DND-41 (cell line): ENCODE measurements at regions not wholly inside any gene's neighbourhood (a gene's known extent, or its start where the extent isn't known, plus 50 kb on each side); places are given as distances from the start of the nearest gene placed in this dataset.

Source experiments
- EZH2 ChIP-seq: IDR thresholded peaks from 3 replicates; pipeline ENCODE4 v1.6.1; 2012; ENCODE audit warnings: borderline replicate concordance, low read depth, mild to moderate bottlenecking, moderate library complexity, low read length, inconsistent platforms; ENCODE audit not compliant: severe bottlenecking
- TF ChIP-seq, protein P1 (sequence below): IDR thresholded peaks from 2 replicates; pipeline ENCODE4 v1.5.1; 2012; ENCODE audit warnings: borderline replicate concordance, low read length, moderate library complexity, mild to moderate bottlenecking; ENCODE audit not compliant: poor library complexity, severe bottlenecking; ENCODE audit errors: extremely low read depth

DNA sequence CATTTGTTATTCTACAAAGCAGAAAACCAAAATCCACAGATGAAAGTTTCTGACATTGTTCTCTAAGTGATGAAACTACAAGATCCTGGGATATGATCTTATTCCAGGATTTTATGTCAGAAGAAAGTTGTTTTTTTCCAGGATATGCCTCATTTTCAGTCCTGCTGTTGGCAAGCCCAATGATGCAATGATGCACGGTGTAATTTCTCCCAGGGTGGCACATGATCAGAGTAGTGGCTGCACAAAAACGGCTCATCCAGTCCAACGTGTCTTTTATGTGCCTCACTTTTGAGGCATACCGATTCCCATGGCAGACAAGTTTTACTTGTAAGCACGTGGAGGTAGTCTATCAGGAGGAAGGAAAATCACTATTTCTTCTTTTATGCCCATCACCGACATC is 302.3 kb upstream of the JAG1 start:
- TF ChIP-seq, protein P1, sequence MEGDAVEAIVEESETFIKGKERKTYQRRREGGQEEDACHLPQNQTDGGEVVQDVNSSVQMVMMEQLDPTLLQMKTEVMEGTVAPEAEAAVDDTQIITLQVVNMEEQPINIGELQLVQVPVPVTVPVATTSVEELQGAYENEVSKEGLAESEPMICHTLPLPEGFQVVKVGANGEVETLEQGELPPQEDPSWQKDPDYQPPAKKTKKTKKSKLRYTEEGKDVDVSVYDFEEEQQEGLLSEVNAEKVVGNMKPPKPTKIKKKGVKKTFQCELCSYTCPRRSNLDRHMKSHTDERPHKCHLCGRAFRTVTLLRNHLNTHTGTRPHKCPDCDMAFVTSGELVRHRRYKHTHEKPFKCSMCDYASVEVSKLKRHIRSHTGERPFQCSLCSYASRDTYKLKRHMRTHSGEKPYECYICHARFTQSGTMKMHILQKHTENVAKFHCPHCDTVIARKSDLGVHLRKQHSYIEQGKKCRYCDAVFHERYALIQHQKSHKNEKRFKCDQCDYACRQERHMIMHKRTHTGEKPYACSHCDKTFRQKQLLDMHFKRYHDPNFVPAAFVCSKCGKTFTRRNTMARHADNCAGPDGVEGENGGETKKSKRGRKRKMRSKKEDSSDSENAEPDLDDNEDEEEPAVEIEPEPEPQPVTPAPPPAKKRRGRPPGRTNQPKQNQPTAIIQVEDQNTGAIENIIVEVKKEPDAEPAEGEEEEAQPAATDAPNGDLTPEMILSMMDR: no peak
- TF ChIP-seq EZH2: no peak
